ENCODE measurements at regions not wholly inside any gene's neighbourhood (a gene's known extent, or its start where the extent isn't known, plus 50 kb on each side); places are given as distances from the start of the nearest gene placed in this dataset.
"Not testable (repeated sequence)": the region's sequence is repeated elsewhere in the genome, so short reads cannot be mapped to it uniquely, and the experiment has no call there.

DNA sequence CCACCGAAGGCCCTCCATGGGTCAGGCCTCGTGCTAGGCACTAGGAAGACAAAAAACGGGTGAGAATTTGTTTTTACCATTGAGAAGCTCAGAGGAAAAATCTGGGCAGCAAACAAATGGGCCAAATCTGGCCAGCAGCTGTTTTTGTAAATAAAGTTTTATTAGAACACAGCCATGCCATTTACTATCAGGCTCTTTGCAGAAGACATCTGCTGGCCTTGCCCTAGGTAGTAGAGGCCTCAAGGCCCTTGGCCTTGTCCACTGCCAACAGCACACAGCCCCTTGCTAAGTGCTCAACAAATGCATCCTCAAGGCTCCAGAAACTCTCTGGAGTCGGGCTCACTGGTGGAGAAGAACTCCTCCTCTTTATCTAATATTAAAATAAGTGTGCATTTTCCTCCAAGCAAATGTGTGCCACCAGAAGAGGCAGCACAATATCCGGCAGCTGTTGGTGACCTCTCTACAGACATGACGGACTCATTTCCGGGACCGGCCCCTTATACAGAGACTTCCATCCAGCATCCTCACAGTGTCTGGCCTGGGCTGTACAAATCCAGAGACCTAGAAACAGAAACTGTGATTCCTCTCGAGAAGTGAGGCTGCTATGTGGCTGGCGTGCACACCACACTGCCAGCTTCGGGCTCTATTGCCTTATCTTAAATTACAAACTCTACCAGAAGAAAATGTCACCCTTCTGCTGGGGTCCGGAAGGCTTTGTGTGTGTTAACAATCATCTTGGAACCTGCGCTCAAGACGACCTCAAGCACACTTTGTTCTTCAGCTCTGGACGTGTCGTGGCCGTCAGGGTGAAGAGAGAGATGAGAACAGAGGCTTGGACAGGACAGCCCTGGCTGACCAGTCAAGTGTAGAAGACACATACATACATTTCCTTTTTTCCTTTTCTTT, 203.9 kb downstream of the TOMM20 start:
- no peak for FAIRE-seq
- DNase-seq (ENCODE audit: insufficient read length, low spot score) = no peak

DNA sequence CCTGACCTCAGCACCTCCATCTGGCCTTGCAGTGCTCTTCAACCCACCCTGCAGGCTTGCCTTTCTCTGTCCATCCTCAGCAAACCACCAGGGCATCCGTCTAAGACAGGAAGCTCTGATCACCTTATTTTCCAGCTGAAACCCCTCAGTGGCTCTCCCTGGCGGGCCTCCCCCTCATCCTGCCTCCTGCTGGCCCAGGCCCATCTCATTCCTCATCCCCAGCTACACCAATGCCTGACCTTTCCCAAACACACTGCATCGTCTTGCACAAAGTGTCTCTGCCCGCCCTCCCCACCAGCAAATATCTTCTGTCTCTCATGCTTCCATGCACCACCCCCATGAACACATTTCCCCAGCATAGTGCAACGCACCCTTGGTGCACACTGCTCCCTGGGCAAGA, 205.0 kb downstream of the TOMM20 start:
- FAIRE-seq (no peak), DNase-seq (ENCODE audit: insufficient read length, low spot score) (no peak)

DNA sequence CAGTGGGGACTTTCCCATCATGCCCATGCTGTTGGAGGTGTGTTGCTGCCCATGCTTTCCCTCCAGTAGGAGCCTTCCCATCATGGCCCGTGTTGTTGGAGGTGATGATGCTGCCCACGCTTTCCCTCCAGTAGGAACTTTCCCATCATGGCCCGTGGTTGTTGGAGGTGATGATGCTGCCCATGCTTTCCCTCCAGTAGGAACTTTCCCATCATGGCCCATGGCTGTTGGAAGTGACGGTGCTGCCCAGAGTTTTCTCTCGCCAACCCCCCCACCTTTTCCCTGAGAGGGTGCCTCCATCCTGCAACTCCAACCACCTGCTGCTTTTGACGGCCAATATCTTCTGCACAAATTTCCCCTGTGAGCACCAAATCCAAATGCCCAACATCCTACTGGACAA, 205.7 kb downstream of the TOMM20 start:
- DNase-seq (ENCODE audit: insufficient read length, low spot score) (no peak), FAIRE-seq (no peak)

DNA sequence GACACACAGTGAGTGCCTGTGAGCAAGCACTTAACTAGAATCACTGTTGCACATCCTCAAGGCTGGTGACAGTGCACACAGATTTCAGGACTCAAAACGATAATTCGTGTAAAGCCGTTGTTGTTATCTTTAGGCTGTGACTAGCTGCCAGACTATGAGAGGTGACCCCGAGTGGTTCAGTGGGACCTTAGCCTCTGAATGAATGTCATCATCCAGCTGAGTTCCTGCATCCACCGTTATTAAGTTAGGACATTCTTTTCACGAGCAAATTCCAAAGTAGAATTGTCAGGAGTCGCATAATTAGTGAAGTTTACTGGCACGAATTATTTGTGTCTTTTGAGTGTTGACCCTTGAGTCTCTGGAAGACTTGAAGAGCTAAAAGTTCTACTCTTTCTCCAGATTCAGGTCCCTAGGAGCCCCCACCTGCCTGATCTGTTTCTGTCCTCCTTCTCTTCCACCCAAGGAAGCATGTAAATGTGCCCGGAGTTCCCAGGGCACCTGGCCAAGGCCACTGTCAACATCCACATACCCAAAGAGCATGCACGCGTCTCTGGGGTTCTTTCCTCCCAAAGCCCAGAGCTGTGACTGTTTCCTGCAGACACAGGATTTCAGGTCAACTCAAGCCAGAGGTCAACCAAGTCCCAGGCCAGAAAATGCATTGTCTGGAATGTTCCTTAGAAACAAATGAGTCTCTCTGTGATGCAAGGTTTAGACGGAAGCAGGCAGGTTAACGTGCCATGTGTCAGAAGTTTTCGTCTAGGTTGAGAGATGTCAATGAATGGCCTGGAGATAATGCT, 207.2 kb downstream of the TOMM20 start:
- FAIRE-seq (no peak), DNase-seq (ENCODE audit: insufficient read length, low spot score) (no peak)

DNA sequence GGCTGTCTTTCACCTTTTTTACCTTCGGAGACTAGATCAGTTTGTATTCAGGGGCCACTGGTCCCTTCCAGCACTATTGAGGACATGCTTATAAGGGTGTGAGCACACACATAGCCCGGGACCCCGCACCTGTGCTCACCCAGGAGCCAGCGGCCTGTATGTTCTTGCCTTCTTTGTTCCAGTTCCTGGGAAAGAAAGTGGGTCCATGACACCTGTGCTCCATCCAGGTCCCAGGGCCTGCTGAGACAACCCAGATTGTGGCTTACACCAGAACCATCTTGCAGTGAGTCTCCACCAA, 207.8 kb downstream of the TOMM20 start:
- FAIRE-seq (no peak), DNase-seq (ENCODE audit: insufficient read length, low spot score) (no peak)

DNA sequence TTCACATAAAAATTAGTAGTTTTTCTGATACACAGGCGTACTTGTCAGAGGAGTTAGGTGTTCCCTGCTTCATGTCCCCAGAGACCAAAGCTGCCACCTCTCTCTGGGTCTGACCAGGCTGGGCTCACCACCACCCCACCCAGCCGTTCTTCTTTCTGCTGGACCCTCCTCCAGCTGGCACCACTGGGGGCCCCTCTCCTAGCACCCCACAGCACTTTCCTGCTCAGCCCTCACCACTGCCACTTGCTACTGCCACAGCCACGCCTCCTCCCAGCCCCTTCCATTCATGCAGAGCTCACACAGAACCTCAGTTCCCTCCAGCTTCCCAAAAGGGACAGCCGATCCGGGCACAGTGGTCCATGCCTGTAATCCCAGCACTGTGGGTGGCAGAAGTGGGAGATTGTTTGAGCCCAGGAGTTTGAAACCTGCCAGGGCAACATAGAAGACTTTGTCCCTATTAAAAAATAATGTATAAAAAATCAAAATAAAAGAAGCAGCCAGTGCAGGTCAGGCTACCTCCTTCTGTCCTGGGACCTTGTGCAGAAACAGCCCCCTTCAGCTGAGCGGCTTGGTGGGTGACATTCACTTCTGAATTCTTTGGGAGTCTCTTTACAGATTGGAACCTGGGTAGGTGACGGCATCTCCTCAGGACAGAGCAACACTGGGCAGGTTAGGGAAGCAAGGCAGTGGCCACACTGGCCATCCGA, 208.3 kb downstream of the TOMM20 start:
- FAIRE-seq = no peak
- DNase-seq (ENCODE audit: insufficient read length, low spot score) = no peak

DNA sequence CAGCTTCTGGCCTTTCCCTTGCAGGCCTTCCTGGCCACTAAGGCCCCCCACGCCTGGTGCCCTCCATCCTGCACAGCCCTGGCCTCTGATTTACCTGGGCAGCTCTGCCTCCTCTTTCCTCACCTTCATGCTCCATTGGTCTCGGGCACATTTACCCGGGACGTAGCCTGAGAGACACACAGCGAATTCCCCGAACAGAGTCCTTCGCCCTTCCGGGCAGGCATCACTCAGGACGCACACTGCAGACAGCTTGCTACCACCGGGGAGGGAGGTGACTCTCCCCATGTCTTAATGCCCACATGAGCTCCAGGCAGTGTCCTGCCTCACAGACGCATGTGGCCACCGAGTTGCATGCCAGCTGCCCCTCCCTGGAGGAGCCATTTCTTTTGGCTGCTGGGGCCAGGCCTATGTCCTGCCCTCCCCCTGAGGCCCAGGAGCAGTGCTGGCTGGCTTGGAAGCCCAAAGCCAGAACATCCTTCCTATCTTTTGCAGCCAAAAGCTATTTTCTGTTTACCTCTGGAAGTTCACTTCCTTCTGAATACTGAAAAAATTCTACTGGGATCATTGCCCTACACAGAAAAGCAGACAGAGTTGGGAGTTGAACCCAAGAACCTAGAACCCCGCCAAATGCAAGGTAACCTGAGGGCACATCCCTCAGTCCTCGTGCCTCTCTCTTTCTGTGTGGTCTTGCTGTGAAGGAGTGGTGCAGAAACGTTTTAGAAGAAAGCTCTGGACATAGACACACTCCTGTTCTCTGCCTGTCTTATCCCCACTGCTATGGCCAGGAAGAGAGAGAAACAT, 209.5 kb downstream of the TOMM20 start:
- no peak for FAIRE-seq
- DNase-seq (ENCODE audit: insufficient read length, low spot score) = no peak

DNA sequence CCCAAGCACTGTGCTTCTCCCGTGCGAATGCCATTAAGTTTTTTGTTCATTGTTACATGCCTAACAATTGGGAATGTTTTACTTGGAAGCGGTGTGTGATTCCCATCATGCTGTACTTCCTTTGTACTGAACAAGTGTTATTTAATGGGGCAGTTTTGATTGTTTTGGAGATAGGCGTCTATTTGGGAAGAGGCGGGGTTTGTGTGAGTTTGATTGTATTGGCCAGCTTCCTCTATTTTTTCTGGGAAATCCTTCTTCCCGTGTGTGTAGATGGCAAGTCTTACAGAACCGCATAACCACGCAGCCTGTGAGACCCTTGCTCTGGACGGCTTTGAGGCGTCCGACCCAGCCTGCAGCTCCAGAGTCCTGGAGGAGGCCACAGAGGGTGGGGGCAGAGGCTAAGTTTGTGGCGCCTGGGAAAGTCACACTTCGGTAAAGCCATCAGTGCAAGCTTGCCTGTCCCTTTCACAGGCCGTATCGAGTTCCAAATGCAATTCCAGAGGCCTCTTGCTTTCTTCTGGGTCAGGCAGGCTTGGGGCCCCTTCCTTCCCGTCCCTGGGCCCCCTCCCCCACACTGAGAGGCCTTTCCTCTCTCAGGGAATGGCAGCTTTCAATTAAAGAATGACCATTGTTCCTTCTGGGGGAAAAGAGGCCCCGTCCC, 210.3 kb downstream of the TOMM20 start:
- no peak for FAIRE-seq
- DNase-seq (ENCODE audit: insufficient read length, low spot score) = no peak

DNA sequence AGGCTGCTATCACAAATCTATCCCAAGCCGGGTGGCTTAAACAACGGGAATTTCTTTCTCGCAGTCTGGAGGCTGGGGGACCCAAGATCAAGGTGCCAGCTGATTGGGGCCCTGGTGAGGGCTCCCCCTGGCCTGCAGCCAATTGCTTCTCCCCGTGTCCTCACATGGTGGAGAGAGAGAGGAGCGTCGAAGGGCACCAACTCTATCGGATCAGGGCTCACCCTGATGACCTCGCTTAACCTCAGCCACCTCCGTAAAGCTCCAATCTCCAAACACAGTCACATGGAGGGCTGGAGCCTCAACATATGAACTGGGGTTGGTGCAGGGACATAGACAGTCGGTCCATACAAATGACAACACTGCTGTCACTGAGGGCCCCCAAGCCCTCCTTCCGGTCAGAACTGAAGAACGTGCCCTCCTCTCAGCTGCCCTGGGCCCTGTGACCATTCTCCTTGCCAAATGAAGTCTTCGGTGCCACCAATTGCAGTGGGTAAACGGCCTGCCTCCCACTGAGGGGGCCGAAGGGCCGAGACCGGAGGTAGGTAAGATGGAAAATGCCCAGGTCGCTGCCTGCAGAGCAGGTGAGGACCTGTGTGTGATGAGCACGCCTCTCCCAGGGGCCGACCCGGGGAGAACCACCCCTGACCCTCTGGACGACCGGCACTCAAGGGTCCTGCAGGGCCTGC, 211.0 kb downstream of the TOMM20 start:
- FAIRE-seq = no peak

DNA sequence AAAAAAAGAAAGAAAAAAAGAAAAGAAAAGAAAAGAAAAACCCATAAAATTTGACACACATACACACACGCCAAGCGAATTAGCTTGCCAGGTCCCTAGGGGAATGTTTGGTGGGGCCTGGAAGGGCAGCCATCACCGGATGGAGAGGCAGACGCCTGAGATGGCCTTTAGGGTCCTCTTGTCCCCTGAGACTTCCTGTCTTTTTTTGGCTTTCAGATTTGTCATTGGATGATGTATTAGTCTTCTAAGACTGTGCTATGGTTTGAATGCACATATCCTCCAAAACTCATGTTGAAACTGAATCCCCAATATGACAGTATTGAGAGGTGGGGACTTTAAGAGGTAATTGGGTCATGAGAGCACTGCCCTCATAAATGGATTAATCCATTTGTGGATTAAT, 211.8 kb downstream of the TOMM20 start:
- no peak for DNase-seq (ENCODE audit: insufficient read length, low spot score)
- FAIRE-seq = no peak

More for the DNA sequence above, 211.0 kb downstream of the TOMM20 start:
- no peak for DNase-seq (ENCODE audit: insufficient read length, low spot score)

DNA sequence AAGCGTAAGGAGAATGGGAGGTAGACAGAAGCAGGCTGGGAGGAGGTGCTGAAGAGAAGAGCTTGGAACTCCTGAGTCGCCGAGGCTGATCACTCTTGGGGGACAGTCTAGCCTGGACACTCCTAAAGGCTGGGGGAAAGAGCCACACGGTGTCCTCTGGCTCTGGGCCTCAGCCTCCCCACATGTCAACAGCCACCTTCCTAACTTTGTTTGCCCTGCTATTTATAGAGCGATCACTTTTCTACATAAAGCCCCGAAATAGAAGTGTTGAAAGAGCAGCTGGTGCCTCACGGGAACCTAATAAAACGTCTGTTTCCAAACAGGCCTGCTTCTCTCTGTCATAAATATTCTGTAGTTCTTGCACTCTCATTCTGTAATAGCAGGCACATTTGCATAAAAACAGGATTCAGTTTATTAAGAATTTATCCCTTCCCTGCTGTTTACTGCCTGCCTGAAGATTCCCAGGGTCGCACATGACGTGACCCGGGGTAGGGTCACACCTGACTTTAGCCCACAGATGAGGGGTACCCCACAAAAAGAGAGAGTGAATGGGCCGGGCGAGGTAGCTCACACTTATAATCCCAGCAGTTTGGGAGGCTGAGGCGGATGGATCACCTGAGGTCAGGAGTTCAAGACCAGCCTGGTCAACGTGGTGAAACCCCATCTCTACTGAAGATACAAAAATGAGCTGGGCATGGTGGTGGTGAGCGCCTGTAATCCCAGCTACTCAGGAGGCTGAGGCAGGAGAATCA, 212.5 kb downstream of the TOMM20 start:
- no peak for DNase-seq (ENCODE audit: insufficient read length, low spot score)
- no peak for FAIRE-seq

DNA sequence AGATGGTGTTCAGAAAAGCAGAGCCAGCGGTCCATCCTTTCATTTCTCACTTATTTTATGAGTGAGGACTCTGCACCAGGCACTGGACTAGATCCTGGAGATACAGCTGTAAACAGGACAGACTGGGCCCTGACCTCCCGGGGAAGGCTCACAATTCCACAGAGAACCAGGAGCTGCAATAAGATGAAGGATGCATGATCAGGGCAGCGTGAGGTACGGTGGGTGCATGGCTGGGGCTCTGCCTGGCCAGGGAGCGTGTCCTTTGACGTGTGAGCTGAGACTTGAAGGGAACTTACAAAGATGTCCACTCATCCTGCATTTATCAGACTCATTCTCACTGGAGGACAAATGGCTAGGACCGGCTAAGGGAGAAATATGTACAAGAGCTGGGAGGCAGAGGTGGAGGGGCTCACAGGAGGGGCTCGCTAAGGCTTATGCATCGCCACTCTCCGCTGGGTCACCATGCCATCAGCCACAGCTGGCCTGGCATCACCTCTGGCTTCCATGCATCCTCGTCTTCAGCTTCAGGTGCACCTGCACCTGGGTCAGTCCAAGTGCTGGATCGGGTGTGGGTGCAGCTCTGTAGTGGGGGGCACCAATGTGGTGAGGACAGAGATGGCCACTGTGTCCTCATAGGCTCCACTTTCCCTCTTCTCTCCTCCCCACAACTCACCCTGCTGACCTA, 213.9 kb downstream of the TOMM20 start:
- DNase-seq (ENCODE audit: insufficient read length, low spot score) (no peak), FAIRE-seq (no peak)

DNA sequence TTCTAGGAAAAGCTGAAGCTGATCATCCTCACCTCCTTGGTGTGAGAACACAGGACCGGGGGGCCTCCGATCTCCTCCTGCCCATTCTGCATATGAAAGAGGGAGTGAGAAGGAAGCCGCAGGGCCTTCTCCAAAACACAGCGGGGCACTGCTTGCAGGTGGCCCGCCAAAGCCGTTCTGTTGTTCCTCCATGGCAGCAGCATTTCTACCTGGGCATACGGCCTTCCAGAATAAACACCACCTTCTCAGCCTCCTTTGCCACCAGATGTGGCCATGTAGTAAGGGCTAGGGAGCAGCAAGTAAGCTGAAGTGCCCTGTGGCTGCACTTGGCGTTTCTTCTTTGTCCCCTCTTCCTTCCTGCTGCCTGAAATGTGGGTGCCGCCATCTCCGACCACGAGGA, 214.9 kb downstream of the TOMM20 start:
- FAIRE-seq (no peak), DNase-seq (ENCODE audit: insufficient read length, low spot score) (no peak)

DNA sequence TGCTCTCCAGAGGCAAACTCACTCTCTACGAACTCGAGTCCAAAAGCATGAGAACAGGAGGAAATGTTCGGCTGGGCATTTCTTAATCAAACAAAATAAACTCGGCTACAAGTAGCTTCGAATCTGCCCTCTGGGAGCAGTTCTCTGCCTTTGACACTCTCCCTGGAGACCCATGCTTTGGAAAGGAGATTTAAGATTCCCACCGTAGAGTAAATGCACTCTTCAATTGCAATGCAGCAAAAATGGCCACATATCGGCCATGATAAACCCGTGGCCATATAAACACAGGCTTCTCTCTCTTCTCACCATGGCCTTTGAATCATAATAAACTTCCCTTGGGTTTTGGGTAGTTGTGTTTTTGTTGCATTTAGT, 215.4 kb downstream of the TOMM20 start:
- DNase-seq (ENCODE audit: insufficient read length, low spot score) (no peak), FAIRE-seq (no peak)

DNA sequence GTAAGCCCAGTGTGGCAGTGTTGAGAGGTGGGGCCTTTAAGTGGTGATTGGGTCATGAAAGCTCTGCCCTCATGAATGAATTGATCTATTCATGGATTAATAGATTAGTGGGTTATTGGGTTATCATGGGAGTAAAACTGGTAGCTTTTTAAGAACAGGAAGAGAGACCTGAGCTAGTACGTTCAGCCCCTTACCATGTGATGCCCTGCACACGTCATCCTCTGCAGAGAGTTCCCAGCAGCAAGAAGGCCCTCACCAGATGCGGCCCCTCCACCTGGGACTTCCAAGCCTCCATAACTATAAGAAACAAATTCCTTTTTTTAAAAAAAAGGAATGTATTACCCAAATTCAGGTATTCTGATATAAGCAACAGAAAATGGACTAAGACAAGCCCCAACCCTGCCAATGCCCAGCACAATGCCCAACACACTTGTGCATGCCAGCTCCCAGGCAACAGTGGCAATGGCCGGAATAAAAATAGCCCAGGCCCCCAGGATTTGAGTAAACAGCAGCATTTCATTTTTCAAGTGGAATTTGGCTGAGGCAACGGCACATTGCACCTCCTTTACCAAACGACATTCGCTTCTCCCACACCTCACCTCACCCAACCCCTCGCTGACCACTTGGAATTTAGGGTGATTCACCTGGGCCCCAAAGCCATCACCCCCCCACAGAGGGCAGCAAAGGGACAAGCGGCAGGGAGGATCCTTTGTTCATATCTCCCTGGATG, 215.9 kb downstream of the TOMM20 start:
- no peak for DNase-seq (ENCODE audit: insufficient read length, low spot score)
- FAIRE-seq = no peak

DNA sequence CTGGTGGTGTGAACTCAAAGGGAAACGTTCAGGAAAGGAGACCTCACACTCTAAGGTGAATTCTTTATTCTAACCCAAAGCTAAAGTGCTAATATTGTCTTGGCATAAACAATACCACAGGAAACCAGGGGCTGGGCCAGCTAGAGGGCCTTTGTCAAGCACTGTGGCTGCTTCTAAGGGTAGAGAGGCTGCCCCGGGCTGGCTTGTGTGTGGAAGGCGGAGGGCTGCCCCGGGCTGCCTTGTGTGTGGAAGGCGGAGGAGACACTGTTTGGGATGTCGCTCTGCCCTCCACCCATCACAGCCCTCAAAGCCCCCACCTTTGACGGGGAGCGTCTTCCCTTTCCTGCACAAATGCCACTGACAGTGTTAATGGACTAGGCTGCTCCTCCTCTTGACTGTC, 216.8 kb downstream of the TOMM20 start:
- FAIRE-seq (no peak), DNase-seq (ENCODE audit: insufficient read length, low spot score) (no peak)

DNA sequence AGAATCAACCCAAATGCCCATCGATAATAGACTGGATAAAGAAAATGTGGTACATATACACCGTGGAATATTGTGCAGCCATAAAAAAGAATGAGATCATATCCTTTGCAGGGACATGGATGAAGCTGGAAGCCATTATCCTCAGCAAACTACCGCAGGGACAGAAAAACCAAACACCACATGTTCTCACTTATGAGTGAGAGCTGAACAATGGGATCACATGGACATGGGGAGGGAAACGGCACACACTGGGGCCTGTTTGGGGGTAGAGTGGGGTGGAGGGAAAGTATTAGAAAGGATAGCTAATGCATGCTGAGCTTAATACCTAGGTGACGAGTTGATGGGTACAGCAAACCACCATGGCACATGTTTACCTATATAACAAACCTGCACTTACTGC, 217.5 kb downstream of the TOMM20 start:
- not testable (repeated sequence) for FAIRE-seq; DNase-seq (ENCODE audit: insufficient read length, low spot score)

DNA sequence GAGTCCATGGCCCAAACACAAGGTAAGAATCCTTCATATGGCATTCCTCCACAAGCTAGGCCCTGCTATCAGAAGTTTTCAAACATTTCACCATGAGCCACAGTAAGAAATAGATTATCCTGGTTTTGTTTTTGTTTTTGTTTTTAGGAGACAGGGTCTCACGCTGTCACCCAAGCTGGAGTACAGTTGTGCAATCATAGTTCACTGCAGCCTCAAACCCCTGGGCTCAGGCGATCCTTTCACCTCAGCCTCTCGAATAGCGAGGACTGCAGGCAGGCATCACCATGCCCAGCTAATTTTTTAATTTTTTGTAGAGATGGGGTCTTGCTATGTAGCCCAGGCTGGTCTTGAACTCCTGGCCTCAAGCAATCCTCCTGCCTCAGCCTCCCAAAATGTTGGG, 218.8 kb downstream of the TOMM20 start:
- FAIRE-seq (no peak), DNase-seq (ENCODE audit: insufficient read length, low spot score) (no peak)

Data from HTR-8/SVneo (cell line).